HepG2 (cell line): ENCODE measurements at regions not wholly inside any gene's neighbourhood (a gene's known extent, or its start where the extent isn't known, plus 50 kb on each side); places are given as distances from the start of the nearest gene placed in this dataset.

Experiments
- ATAC-seq: fragments of 200-7000 bp; cut with Tn5 transposase; 3 replicates; pipeline ENCODE4 v1.9.1; 2020; ENCODE audit warnings: mild to moderate bottlenecking, moderate library complexity
- BruUV-seq: library from RNA; stranded (reverse); fragments of 400-500 nt; replicated peaks from 2 replicates; lab custom pipeline; 2021; lab: Mats Ljungman, UMichigan
- CTCF ChIA-PET: fragments of 300-600 bp; formaldehyde crosslinking; extraction: SDS; loops from one replicate; lab custom pipeline; 2021; ENCODE audit warnings: low total read pairs, inconsistent platforms, low intra/inter-chr PET ratio; lab: Yijun Ruan, JAX
- POLR2A ChIA-PET: fragments of 350-600 bp; sonication (Branson Sonifier 250); formaldehyde crosslinking; loops from one replicate; lab custom pipeline; 2020; ENCODE audit warnings: antibody characterized with exemption, inconsistent platforms; lab: Yijun Ruan, JAX
- DNase-seq: peaks from one replicate; pipeline ENCODE4 v3.0.0-alpha.2; 2015; ENCODE audit warnings: low spot score
- FAIRE-seq: peaks from 3 replicates; lab custom pipeline; 2011; peaks lifted over from hg19 to GRCh38; lab: Jason Lieb, UNC
- H2AFZ ChIP-seq: one replicate; pipeline ENCODE4 v1.6.1; 2011; ENCODE audit warnings: low read length, inconsistent platforms
- H3K27ac ChIP-seq: fragments of 300-600 bp; 3 replicates; pipeline ENCODE4 v1.8.0; 2011; ENCODE audit warnings: mixed run types, mild to moderate bottlenecking, mixed read lengths, low read length, inconsistent platforms; ENCODE audit not compliant: insufficient read depth; ENCODE audit errors: extremely low read length
- H3K27me3 ChIP-seq, 2 experiments: fragments of 200-600 bp in 1 of 2; 2 replicates in 1 of 2; 3 replicates in 1 of 2; pipeline versions ENCODE4 v1.6.0 to v1.8.0; 2011; ENCODE audit warnings: low read length in 2 of 2, mild to moderate bottlenecking in 2 of 2, moderate library complexity in 2 of 2, inconsistent platforms in 1 of 2; ENCODE audit not compliant: insufficient read depth in 2 of 2, control insufficient read depth in 1 of 2
- H3K36me3 ChIP-seq, 2 experiments: fragments of 200-600 bp in 1 of 2; replicated peaks in 1 of 2; 2 replicates in 1 of 2; 3 replicates in 1 of 2; pipeline versions ENCODE4 v1.5.1 to v1.8.0; 2011; ENCODE audit warnings: low read length in 2 of 2, inconsistent platforms in 1 of 2; ENCODE audit not compliant: insufficient read depth in 2 of 2, control insufficient read depth in 1 of 2
- H3K4me1 ChIP-seq: 2 replicates; pipeline ENCODE4 v1.5.1; 2012; ENCODE audit warnings: low read length, inconsistent platforms; ENCODE audit not compliant: insufficient read depth
- H3K4me2 ChIP-seq: 2 replicates; pipeline ENCODE4 v1.6.0; 2011; ENCODE audit warnings: low read depth, low read length, inconsistent platforms
- H3K4me3 ChIP-seq, 3 experiments: fragments of 200-600 bp in 1 of 3; sonication (generic), shearing (Covaris generic) in 1 of 3; replicated peaks in 1 of 3; 2 replicates each; pipeline ENCODE4 v1.5.1; 2011 to 2016; ENCODE audit warnings: low read length in 3 of 3, inconsistent platforms in 2 of 3, low read depth in 2 of 3, mild to moderate bottlenecking in 2 of 3, control low read depth in 1 of 3, mixed read lengths in 1 of 3; ENCODE audit not compliant: insufficient read depth in 1 of 3
- H3K79me2 ChIP-seq: one replicate; pipeline ENCODE4 v1.6.1; 2011; ENCODE audit warnings: low read length, inconsistent platforms; ENCODE audit not compliant: insufficient read depth
- H3K9ac ChIP-seq: 2 replicates; pipeline ENCODE4 v1.6.0; 2011; ENCODE audit warnings: mild to moderate bottlenecking, low read depth, low read length, inconsistent platforms; ENCODE audit not compliant: insufficient read depth
- H3K9me3 ChIP-seq: 2 replicates; pipeline ENCODE4 v1.5.1; 2012; ENCODE audit warnings: mild to moderate bottlenecking, low read length
- H4K20me1 ChIP-seq: 2 replicates; pipeline ENCODE4 v1.6.0; 2011; ENCODE audit warnings: inconsistent platforms, mild to moderate bottlenecking, low read length, moderate library complexity; ENCODE audit not compliant: insufficient read depth
- EHMT2 ChIP-seq: fragments of 200-600 bp; sonication (generic); IDR thresholded peaks from 2 replicates; pipeline ENCODE4 v1.7.0; 2017; ENCODE audit warnings: antibody characterized with exemption, low read depth, low read length, borderline replicate concordance
- GZF1 ChIP-seq: sonication (generic); formaldehyde crosslinking; IDR thresholded peaks from 2 replicates; pipeline ENCODE4 v1.5.1; 2020; ENCODE audit warnings: mild to moderate bottlenecking, missing genetic modification reagents
- HIC2 ChIP-seq: sonication (generic); formaldehyde crosslinking; IDR thresholded peaks from 2 replicates; pipeline ENCODE4 v1.9.0; 2022; ENCODE audit warnings: low read depth, missing genetic modification reagents
- NCOA5 ChIP-seq: sonication (generic); formaldehyde crosslinking; IDR thresholded peaks from 2 replicates; pipeline ENCODE4 v1.4.0; 2020; ENCODE audit warnings: missing genetic modification reagents
- NFKBIZ ChIP-seq: IDR thresholded peaks from 2 replicates; pipeline ENCODE4 v1.6.1; 2018; ENCODE audit warnings: missing genetic modification reagents, missing compliant biosample characterization
- RAD51 ChIP-seq: fragments of 450-650 bp; IDR thresholded peaks from 2 replicates; pipeline ENCODE4 v1.6.1; 2016; ENCODE audit warnings: borderline replicate concordance
- SMAD1 ChIP-seq: sonication (generic); formaldehyde crosslinking; IDR thresholded peaks from 2 replicates; pipeline ENCODE4 v1.4.0; 2020; ENCODE audit warnings: missing genetic modification reagents, low read depth, mild to moderate bottlenecking, borderline replicate concordance
- TAF1 ChIP-seq: sonication (generic); formaldehyde crosslinking; IDR thresholded peaks from 2 replicates; pipeline ENCODE4 v1.4.0; 2020; ENCODE audit warnings: missing genetic modification reagents
- ZBTB42 ChIP-seq: sonication (generic); formaldehyde crosslinking; IDR thresholded peaks from 2 replicates; pipeline ENCODE4 v1.5.0; 2020; ENCODE audit warnings: mild to moderate bottlenecking, missing genetic modification reagents
- ZNF564 ChIP-seq: sonication (generic); formaldehyde crosslinking; IDR thresholded peaks from 2 replicates; pipeline ENCODE4 v1.8.1; 2023; ENCODE audit warnings: mild to moderate bottlenecking, missing genetic modification reagents
- WGBS: methylation state at CpG from one replicate; pipeline ENCODE4 v1.1.6; 2017; ENCODE audit warnings: low lambda C conversion rate; 5-methylcytosine and 5-hydroxymethylcytosine counted together
- in situ Hi-C: cut with HindIII; loops from 2 replicates; pipeline ENCODE4 v1.10.0; 2017; ENCODE audit warnings: low pct_unique_long_range_greater_than_20kb; ENCODE audit not compliant: extremely low pct_ligation_motif_present
- intact Hi-C: fragments of 100-400 bp; cut with micrococcal nuclease; formaldehyde crosslinking; loops from one replicate; pipeline ENCODE4 v1.10.0; 2022; ENCODE audit not compliant: unreplicated experiment

- Histone ChIP-seq H3K9ac (no peak overlapping the region), H3K4me3 (no peak overlapping the region), H3K4me1 (no peaks in the 10 kb centered on the region), H3K79me2 (no peaks in the 10 kb centered on the region), H3K4me2 (no peak overlapping the region), H3K9me3 (no peaks in the 10 kb centered on the region), H2AFZ (no peak overlapping the region), H3K27me3 (no peaks in the 10 kb centered on the region), H3K36me3 (no peaks in the 10 kb centered on the region), H3K27ac (no peak overlapping the region), H4K20me1 (no peaks in the 10 kb centered on the region)
- in situ Hi-C loops (no loop called here), intact Hi-C loops (no loop called here)
- CTCF ChIA-PET: no interaction called here
- TF ChIP-seq HIC2 (CRISPR knock-in tag) (no peak), SMAD1 (CRISPR knock-in tag) (no peak), NFKBIZ (no peak)
- no peak for DNase-seq
- ATAC-seq: no peak
- no peak for FAIRE-seq
- POLR2A ChIA-PET: no interaction called here
- no TSS peak for BruUV-seq
- 26% methylated on average over 2 of the region's 2 CpGs for WGBS
Measured at GRCh38 chr2:183490914-183491313, 366.7 kb downstream of the NUP35 start.

DNA sequence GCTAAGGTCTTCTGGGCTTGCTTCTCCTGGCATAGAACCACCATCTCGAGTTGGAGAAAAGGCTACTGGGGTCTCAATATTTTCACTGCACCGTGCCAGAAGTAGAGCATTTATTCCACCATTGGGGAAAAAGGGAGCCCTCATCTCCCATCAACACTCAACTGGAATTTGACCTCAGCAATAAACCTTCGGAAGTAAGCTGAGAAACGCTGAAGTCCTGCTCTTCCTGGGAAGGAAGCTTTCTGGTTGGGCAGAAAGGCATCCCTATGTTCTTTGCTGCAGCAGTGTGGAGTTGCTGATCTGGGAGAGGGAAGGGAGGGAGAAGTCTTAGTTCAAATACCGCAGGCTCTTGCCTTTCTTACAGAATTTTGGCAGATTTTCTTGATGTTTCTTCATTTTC, 368.8 kb downstream of the NUP35 start:
- H3K4me2 ChIP-seq: no peak overlapping the region
- no peak for FAIRE-seq
- H2AFZ ChIP-seq: no peak overlapping the region
- no TSS peak for BruUV-seq
- ChIA-PET CTCF (no interaction called here), POLR2A (no interaction called here)
- no peak overlapping the region for H3K4me3 ChIP-seq
- in situ Hi-C loops (no loop called here), intact Hi-C loops (no loop called here)
- DNase-seq: no peak
- H3K9ac ChIP-seq: no peak overlapping the region
- no peak overlapping the region for H3K27ac ChIP-seq
- no peak for ATAC-seq
- no peaks in the 10 kb centered on the region for H4K20me1 ChIP-seq
- H3K27me3 ChIP-seq: no peaks in the 10 kb centered on the region
- 3% methylated on average over 5 of the region's 5 CpGs for WGBS
- H3K36me3 ChIP-seq: no peaks in the 10 kb centered on the region
- H3K79me2 ChIP-seq: no peaks in the 10 kb centered on the region
- no peaks in the 10 kb centered on the region for H3K9me3 ChIP-seq
- TF ChIP-seq NCOA5 (no peak), RAD51 (no peak), ZBTB42 (CRISPR knock-in tag) (no peak), EHMT2 (no peak), ZNF564 (CRISPR knock-in tag) (no peak), GZF1 (no peak), TAF1 (CRISPR knock-in tag) (no peak)
- H3K4me1 ChIP-seq: no peaks in the 10 kb centered on the region
